Hepatocyte (in vitro differentiated cells): ENCODE measurements at regions not wholly inside any gene's neighbourhood (a gene's known extent, or its start where the extent isn't known, plus 50 kb on each side); places are given as distances from the start of the nearest gene placed in this dataset.
"Not testable (repeated sequence)": the region's sequence is repeated elsewhere in the genome, so short reads cannot be mapped to it uniquely, and the experiment has no call there.

Experiments
- DNase-seq: peaks from one replicate; pipeline ENCODE4 v3.0.0-alpha.2; 2016; ENCODE audit warnings: low spot score
- H2AFZ ChIP-seq: fragments of 200-600 bp; sonication (generic); 2 replicates; pipeline ENCODE4 v1.6.0; 2016; ENCODE audit warnings: antibody characterized with exemption, mild to moderate bottlenecking
- H3K27ac ChIP-seq: fragments of 200-600 bp; sonication (generic); 2 replicates; pipeline ENCODE4 v1.5.1; 2016; ENCODE audit warnings: mild to moderate bottlenecking
- H3K27me3 ChIP-seq: fragments of 200-600 bp; sonication (generic); 2 replicates; pipeline ENCODE4 v1.6.1; 2016
- H3K36me3 ChIP-seq: fragments of 200-600 bp; sonication (generic); replicated peaks from 2 replicates; pipeline ENCODE4 v1.5.1; 2016; ENCODE audit warnings: low read depth; ENCODE audit not compliant: insufficient read depth
- H3K4me1 ChIP-seq: fragments of 200-600 bp; sonication (generic); 2 replicates; pipeline ENCODE4 v1.5.1; 2016; ENCODE audit warnings: mild to moderate bottlenecking, moderate library complexity; ENCODE audit not compliant: insufficient read depth
- H3K4me2 ChIP-seq: fragments of 200-600 bp; sonication (generic); 2 replicates; pipeline ENCODE4 v1.6.0; 2016
- H3K4me3 ChIP-seq: fragments of 200-600 bp; sonication (generic); 2 replicates; pipeline ENCODE4 v1.5.1; 2016; ENCODE audit warnings: mild to moderate bottlenecking
- H3K79me2 ChIP-seq: fragments of 200-600 bp; sonication (generic); 2 replicates; pipeline ENCODE4 v1.6.0; 2017; ENCODE audit warnings: mild to moderate bottlenecking
- H3K9me2 ChIP-seq: fragments of 200-600 bp; sonication (generic); replicated peaks from 2 replicates; pipeline ENCODE4 v1.6.0; 2017; ENCODE audit warnings: mild to moderate bottlenecking; ENCODE audit not compliant: insufficient read depth
- H3K9me3 ChIP-seq: fragments of 200-600 bp; sonication (generic); 2 replicates; pipeline ENCODE4 v1.5.1; 2016; ENCODE audit warnings: low read depth, mild to moderate bottlenecking
- H4K20me1 ChIP-seq: fragments of 200-600 bp; sonication (generic); 2 replicates; pipeline ENCODE4 v1.6.0; 2016; ENCODE audit warnings: mild to moderate bottlenecking; ENCODE audit not compliant: insufficient read depth, poor library complexity, severe bottlenecking
- EZH2 ChIP-seq: fragments of 200-600 bp; sonication (generic); IDR thresholded peaks from 2 replicates; pipeline ENCODE4 v1.6.1; 2016; ENCODE audit warnings: antibody characterized with exemption, mild to moderate bottlenecking, borderline replicate concordance
- EZH2phosphoT487 ChIP-seq: fragments of 200-600 bp; sonication (generic); IDR thresholded peaks from one replicate; pipeline ENCODE4 v1.6.1; 2018; ENCODE audit warnings: antibody characterized with exemption, mild to moderate bottlenecking, low read depth, moderate library complexity; ENCODE audit not compliant: unreplicated experiment, severe bottlenecking
- WGBS: methylation state at CpG from one replicate; pipeline ENCODE4 v1.1.6; 2016; ENCODE audit warnings: low lambda C conversion rate; ENCODE audit errors: missing lambda C conversion rate; 5-methylcytosine and 5-hydroxymethylcytosine counted together
- TF ChIP-seq, protein P1 (sequence below): fragments of 200-600 bp; sonication (generic); IDR thresholded peaks from 2 replicates; pipeline ENCODE4 v1.5.1; 2016; ENCODE audit warnings: antibody characterized with exemption, mild to moderate bottlenecking; ENCODE audit not compliant: poor library complexity

DNA sequence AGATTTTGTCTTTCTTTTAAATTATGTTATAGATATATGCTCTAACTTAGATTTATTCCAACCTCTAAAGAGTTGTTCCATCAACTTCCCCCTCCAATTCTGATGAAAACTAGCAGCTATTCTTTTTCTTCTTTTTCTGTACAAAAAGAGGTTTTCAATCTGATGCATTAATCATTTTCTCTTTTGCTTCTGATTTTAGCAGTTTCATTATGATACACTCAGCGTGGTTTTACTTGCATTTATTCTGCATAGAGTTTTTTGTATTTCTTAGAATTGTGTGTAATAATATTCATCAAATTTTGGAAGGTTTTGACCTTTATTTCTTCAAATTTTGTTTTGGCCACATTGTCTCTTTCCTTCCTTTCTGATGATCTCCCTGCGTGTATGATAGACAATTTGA, 968.1 kb upstream of the CDH18 start:
- no peak overlapping the region for H3K4me2 ChIP-seq
- DNase-seq: no peak
- H2AFZ ChIP-seq: no peak overlapping the region
- H3K27me3 ChIP-seq: no peaks in the 10 kb centered on the region
- H3K9me3 ChIP-seq: no peaks in the 10 kb centered on the region
- no peaks in the 10 kb centered on the region for H4K20me1 ChIP-seq
- no peaks in the 10 kb centered on the region for H3K4me1 ChIP-seq
- H3K79me2 ChIP-seq: no peaks in the 10 kb centered on the region
- H3K9me2 ChIP-seq: no peaks in the 10 kb centered on the region
- H3K27ac ChIP-seq: no peak overlapping the region
- no peak for TF ChIP-seq EZH2phosphoT487
- no peak for TF ChIP-seq EZH2
- TF ChIP-seq, protein P1, sequence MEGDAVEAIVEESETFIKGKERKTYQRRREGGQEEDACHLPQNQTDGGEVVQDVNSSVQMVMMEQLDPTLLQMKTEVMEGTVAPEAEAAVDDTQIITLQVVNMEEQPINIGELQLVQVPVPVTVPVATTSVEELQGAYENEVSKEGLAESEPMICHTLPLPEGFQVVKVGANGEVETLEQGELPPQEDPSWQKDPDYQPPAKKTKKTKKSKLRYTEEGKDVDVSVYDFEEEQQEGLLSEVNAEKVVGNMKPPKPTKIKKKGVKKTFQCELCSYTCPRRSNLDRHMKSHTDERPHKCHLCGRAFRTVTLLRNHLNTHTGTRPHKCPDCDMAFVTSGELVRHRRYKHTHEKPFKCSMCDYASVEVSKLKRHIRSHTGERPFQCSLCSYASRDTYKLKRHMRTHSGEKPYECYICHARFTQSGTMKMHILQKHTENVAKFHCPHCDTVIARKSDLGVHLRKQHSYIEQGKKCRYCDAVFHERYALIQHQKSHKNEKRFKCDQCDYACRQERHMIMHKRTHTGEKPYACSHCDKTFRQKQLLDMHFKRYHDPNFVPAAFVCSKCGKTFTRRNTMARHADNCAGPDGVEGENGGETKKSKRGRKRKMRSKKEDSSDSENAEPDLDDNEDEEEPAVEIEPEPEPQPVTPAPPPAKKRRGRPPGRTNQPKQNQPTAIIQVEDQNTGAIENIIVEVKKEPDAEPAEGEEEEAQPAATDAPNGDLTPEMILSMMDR: no peak
- 90% methylated on average over 2 of the region's 2 CpGs for WGBS
- H3K4me3 ChIP-seq: no peak overlapping the region
- H3K36me3 ChIP-seq: no peaks in the 10 kb centered on the region

DNA sequence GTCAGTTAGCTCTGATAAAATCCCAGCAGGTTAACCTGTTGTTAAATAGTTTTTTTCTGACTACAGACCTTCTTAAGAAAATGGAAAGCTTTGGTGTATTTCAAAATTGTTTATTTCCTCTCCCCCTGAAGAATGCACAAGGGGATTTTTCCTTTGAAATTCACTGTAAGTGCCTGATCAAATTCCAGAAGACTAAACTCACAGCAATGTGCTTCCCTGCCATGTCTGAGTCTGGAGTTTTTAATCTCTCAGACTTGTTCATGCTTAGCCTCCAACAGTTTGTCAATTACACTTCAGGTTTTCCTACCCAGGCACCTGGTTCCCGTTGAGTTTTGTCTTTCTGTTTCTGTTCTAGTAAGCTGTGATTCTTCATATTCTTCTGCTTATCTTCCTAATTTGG, 961.6 kb upstream of the CDH18 start:
- H3K4me2 ChIP-seq: no peak overlapping the region
- H3K27ac ChIP-seq: no peak overlapping the region
- H3K9me3 ChIP-seq: no peaks in the 10 kb centered on the region
- H3K27me3 ChIP-seq: no peaks in the 10 kb centered on the region
- H3K36me3 ChIP-seq: no peaks in the 10 kb centered on the region
- no peak overlapping the region for H2AFZ ChIP-seq
- no peaks in the 10 kb centered on the region for H3K4me1 ChIP-seq
- H3K9me2 ChIP-seq: no peaks in the 10 kb centered on the region
- no peaks in the 10 kb centered on the region for H3K79me2 ChIP-seq
- TF ChIP-seq EZH2: no peak
- TF ChIP-seq, protein P1: no peak
- TF ChIP-seq EZH2phosphoT487: no peak
- no peak overlapping the region for H3K4me3 ChIP-seq
- DNase-seq: no peak
- no peaks in the 10 kb centered on the region for H4K20me1 ChIP-seq
- WGBS: 24% methylated on average over 1 of the region's 1 CpG

DNA sequence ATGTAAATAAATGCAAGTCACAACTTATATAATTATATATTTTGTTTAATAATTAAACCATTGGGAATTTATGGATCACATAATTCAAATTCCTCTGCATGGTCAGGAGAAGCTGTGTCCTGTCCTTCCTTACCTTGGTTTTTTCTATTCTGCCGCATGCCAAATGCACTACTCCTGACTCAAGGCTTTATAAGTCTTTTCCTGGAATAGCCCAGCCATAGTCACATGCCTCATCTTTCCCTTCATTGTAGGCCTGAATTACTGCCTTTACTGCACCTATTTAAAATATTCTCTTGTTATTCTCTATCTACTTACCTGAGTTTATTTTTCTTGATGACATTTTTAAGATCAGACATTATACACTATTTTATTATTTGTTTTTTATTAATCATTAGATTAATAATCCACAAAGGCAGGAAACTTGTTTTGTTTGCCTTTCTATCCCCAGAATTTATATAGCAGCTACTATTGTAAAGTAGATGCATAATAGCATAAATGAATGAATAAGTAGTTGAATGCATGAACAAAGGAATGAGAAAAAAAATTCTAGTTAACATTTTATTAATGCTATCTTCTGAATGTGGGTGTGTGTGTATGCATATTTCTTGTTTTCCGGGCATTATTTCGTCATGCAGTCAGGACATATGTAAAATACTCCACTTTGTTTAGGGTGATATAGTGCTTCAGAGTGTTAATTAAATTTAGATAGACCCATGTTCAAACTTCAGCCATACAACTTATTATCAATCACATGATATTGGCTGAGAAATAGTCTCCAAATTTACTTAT, 955.4 kb upstream of the CDH18 start:
- H3K27me3 ChIP-seq: not testable (repeated sequence)

DNA sequence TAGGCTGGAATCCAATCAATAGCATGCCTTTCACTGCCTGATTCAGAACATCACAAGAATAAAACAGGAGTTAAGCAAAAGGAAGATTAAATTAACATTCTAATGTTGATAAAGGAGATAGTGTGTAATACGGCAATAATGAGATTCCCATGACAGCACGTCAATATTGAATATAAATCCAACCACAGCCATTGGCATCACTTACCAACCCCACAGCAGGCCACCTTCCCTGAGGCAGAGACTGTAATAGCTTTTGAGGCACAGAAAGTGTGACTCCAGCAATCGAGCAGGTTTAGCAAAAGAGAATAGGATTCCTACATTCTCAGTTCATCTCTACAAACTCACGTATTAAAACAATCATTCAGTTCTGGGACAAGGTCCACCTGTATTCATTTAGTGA, 954.6 kb upstream of the CDH18 start:
- not testable (repeated sequence) for H3K27me3 ChIP-seq, H3K79me2 ChIP-seq, H2AFZ ChIP-seq, H3K4me1 ChIP-seq, H3K9me2 ChIP-seq, DNase-seq, H3K4me2 ChIP-seq, H3K9me3 ChIP-seq, H3K4me3 ChIP-seq, H3K27ac ChIP-seq, H3K36me3 ChIP-seq, H4K20me1 ChIP-seq
- WGBS: 89% methylated on average over 4 of the region's 4 CpGs

More for the DNA sequence above, 955.4 kb upstream of the CDH18 start:
- H3K4me1 ChIP-seq, H3K36me3 ChIP-seq, H3K27ac ChIP-seq, DNase-seq, H4K20me1 ChIP-seq, H3K79me2 ChIP-seq, H3K9me3 ChIP-seq, H2AFZ ChIP-seq, H3K4me3 ChIP-seq, H3K4me2 ChIP-seq, H3K9me2 ChIP-seq: not testable (repeated sequence)
- 86% methylated on average over 3 of the region's 3 CpGs for WGBS

DNA sequence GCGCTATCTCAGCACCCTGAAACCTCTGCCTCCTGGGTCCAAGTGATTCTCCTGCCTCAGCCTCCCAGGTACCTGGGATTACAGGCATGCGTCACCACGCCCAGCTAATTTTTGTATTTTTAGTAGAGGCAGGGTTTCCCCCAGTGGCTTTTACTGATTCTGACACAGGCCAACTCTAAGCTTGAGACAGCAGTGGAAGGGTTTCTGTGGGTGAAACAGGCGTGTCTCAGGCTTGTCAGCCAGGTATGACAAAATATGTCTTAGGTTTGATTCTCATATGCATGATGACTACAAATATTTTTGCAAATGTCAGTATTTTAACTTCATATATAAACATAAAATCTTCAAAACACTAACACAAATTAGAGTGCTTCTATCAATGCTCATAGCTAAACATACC, 952.8 kb upstream of the CDH18 start:
- not testable (repeated sequence) for H3K9me3 ChIP-seq, DNase-seq, H3K36me3 ChIP-seq, H3K79me2 ChIP-seq, H3K27me3 ChIP-seq, H3K4me3 ChIP-seq, H3K4me2 ChIP-seq, H3K9me2 ChIP-seq, H3K27ac ChIP-seq, H4K20me1 ChIP-seq, H2AFZ ChIP-seq, H3K4me1 ChIP-seq
- WGBS: 92% methylated on average over 4 of the region's 4 CpGs

DNA sequence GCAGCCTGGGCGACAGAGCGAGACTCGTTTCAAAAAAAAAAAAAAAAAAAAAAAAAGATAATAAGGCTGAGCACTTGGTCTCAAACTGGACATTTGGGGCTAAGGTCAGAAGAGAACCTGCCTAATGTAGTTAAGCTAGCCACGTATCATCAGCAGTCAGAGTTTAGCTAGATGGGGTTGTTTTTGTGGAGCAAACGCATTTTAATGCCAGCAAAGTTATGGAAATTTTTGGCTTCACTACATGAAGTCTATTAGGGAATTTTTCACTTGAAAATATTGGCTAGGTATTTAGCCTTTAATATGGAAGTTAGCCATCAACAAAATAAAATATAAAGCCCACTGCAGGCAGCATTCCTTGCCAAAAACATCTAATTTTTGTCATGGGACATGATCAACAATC, 902.9 kb upstream of the CDH18 start:
- not testable (repeated sequence) for DNase-seq, H3K36me3 ChIP-seq, H3K79me2 ChIP-seq, H3K4me3 ChIP-seq, H3K9me2 ChIP-seq, H3K9me3 ChIP-seq, H3K4me1 ChIP-seq, H3K27ac ChIP-seq, H2AFZ ChIP-seq, H4K20me1 ChIP-seq, H3K4me2 ChIP-seq, H3K27me3 ChIP-seq
- 92% methylated on average over 5 of the region's 5 CpGs for WGBS

DNA sequence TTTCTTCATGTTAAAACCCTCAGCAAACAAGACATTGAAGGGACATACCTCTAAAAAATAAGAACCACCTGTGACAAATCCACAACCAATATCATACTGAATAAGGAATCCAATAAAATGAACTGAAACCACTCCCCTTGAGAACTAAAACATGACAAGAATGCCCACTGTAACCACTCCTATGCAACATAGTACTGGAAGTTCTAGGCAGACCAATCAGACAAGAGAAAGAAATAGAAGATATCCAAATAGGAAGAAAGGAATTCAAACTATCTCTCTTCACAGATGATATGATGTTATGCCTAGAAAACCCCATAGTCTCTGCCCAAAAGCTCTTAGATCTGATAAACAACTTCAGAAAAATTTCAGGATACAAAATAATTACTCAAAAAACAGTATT, 887.7 kb upstream of the CDH18 start:
- not testable (repeated sequence) for H3K4me2 ChIP-seq, H3K4me1 ChIP-seq

More for the DNA sequence above, 887.7 kb upstream of the CDH18 start:
- not testable (repeated sequence) for H3K4me3 ChIP-seq, H2AFZ ChIP-seq, DNase-seq, H3K27me3 ChIP-seq, H3K9me2 ChIP-seq, H4K20me1 ChIP-seq, H3K79me2 ChIP-seq, H3K27ac ChIP-seq, H3K9me3 ChIP-seq, H3K36me3 ChIP-seq
